ENCODE measurements at regions not wholly inside any gene's neighbourhood (a gene's known extent, or its start where the extent isn't known, plus 50 kb on each side); places are given as distances from the start of the nearest gene placed in this dataset.

DNA sequence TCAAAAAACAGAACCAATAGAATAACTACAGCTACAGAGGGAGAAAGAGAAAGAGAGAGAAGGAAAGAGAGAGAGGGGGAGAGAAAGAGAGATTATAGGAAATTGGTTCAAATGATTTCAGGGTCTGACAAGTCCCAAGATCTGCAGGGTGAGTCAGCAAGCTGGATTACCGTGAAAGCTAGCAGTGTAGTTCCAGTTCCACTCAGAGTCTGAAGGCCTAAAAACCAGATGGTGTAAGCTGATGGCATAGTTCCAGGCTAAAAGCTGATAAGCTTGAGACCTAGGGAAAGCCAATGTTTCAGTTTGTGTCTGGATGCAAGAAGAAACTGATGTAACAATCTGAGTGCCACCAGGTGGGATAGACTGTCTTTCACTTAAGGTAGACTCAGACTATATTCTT is 397.7 kb downstream of the TRIB2 start:
- no peak for TF ChIP-seq CTCF (IDR thresholded peaks at IDR 0.05; ENCODE audit: insufficient read depth, missing control alignments)
- FAIRE-seq = peak; percentile 89
- DNase-seq (ENCODE audit: insufficient read length, low spot score) = no peak

- DNase-seq (ENCODE audit: insufficient read length, low spot score) (no peak), FAIRE-seq (no peak)
- TF ChIP-seq CTCF (IDR thresholded peaks at IDR 0.05; ENCODE audit: insufficient read depth, missing control alignments) = no peak
Observed at GRCh38 chr2:13115643-13116042, 398.9 kb downstream of the TRIB2 start.

- TF ChIP-seq CTCF (IDR thresholded peaks at IDR 0.05; ENCODE audit: insufficient read depth, missing control alignments) = no peak
- peak; percentile 46 for FAIRE-seq
Observed at GRCh38 chr2:13121096-13121495, 404.4 kb downstream of the TRIB2 start.

GRCh38 chr2:13128139-13128538 is 411.4 kb downstream of the TRIB2 start:
- DNase-seq (ENCODE audit: insufficient read length, low spot score) (no peak), FAIRE-seq (peak; percentile 58)
- no peak for TF ChIP-seq CTCF (IDR thresholded peaks at IDR 0.05; ENCODE audit: insufficient read depth, missing control alignments)

More at GRCh38 chr2:13121096-13121495, 404.4 kb downstream of the TRIB2 start:
- DNase-seq (ENCODE audit: insufficient read length, low spot score) = no peak

GRCh38 chr2:13135369-13135768 is 418.6 kb downstream of the TRIB2 start:
- no peak for FAIRE-seq
- TF ChIP-seq CTCF (IDR thresholded peaks at IDR 0.05; ENCODE audit: insufficient read depth, missing control alignments) = no peak
- DNase-seq (ENCODE audit: insufficient read length, low spot score) = no peak

DNA sequence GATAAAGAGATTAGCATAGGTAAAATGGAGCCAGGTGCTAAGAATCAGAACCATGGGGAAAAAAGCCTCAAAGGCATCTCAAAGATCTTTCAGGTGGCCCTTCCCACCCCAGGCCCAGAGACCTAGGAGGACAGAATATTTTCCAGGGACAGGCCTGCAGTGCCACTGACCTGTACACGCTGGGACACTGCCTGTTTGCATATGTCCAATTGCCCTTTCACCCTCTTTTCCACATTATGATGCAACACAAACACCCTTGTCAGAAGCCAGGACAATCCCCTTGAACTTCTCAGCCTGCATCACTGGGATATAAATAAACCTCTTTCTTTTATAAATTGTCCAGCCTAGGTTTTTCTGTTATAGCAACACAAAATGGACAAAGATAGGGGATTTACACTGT is 419.1 kb downstream of the TRIB2 start:
- FAIRE-seq (no peak), DNase-seq (ENCODE audit: insufficient read length, low spot score) (no peak)
- TF ChIP-seq CTCF (IDR thresholded peaks at IDR 0.05; ENCODE audit: insufficient read depth, missing control alignments) = no peak

DNA sequence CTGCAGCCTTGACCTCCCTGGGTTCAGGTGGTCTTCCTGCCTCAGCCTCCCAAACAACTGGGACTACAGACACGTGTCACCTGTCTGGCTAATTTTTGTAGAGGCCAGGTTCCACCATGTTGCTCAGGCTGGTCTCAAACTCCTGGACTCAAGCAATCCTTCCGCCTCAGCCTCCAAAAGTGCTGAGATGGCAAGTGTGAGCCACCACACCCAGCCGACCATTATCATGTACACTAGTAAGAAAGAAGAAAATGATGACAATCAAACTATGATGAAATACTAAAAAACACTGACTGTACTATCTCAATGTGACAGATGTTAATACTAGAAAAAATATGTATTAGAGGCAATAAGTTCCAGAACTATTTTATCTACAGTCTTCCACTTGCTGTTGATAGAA is 420.9 kb downstream of the TRIB2 start:
- no peak for FAIRE-seq
- TF ChIP-seq CTCF (IDR thresholded peaks at IDR 0.05; ENCODE audit: insufficient read depth, missing control alignments) = no peak

More for the DNA sequence above, 420.9 kb downstream of the TRIB2 start:
- no peak for DNase-seq (ENCODE audit: insufficient read length, low spot score)

All from D721Med (cell line).